GM23338 (cell line): ENCODE measurements at regions not wholly inside any gene's neighbourhood (a gene's known extent, or its start where the extent isn't known, plus 50 kb on each side); places are given as distances from the start of the nearest gene placed in this dataset.

Experiments
- ATAC-seq: fragments of 200-7000 bp; cut with Tn5 transposase; 3 replicates; pipeline ENCODE4 v1.9.1; 2020
- DNase-seq: peaks from one replicate; pipeline ENCODE4 v3.0.0-alpha.2; 2015; ENCODE audit warnings: low spot score
- H2AFZ ChIP-seq: fragments of 200-600 bp; sonication (generic); 2 replicates; pipeline ENCODE4 v1.8.0; 2016; ENCODE audit warnings: antibody characterized with exemption, mild to moderate bottlenecking, moderate library complexity
- H3F3A ChIP-seq: fragments of 200-600 bp; sonication (generic); replicated peaks from 2 replicates; pipeline ENCODE4 v1.8.0; 2017; ENCODE audit warnings: antibody characterized with exemption, mixed run types, low read depth
- H3K27ac ChIP-seq: fragments of 200-600 bp; sonication (generic); 2 replicates; pipeline ENCODE4 v1.6.1; 2016; ENCODE audit warnings: low read depth
- H3K27me3 ChIP-seq: fragments of 200-600 bp; sonication (generic); 2 replicates; pipeline ENCODE4 v1.8.0; 2016; ENCODE audit warnings: mild to moderate bottlenecking, mixed run types, moderate library complexity; ENCODE audit not compliant: insufficient read depth
- H3K36me3 ChIP-seq: fragments of 200-600 bp; sonication (generic); 2 replicates; pipeline ENCODE4 v1.8.0; 2016; ENCODE audit warnings: mild to moderate bottlenecking; ENCODE audit not compliant: insufficient read depth
- H3K4me1 ChIP-seq: fragments of 200-600 bp; sonication (generic); 2 replicates; pipeline ENCODE4 v1.8.0; 2016; ENCODE audit warnings: mild to moderate bottlenecking, moderate library complexity; ENCODE audit not compliant: insufficient read depth
- H3K4me2 ChIP-seq: fragments of 200-600 bp; sonication (generic); 2 replicates; pipeline ENCODE4 v1.7.1; 2017; ENCODE audit warnings: mixed run types
- H3K4me3 ChIP-seq: fragments of 200-600 bp; sonication (generic); 2 replicates; pipeline ENCODE4 v1.6.1; 2016; ENCODE audit warnings: mixed run types
- H3K79me2 ChIP-seq: fragments of 200-600 bp; sonication (generic); replicated peaks from 2 replicates; pipeline ENCODE4 v1.8.0; 2017; ENCODE audit warnings: mild to moderate bottlenecking; ENCODE audit not compliant: insufficient read depth
- H3K9me2 ChIP-seq: fragments of 200-600 bp; sonication (generic); 2 replicates; pipeline ENCODE4 v1.8.0; 2017; ENCODE audit not compliant: insufficient read depth
- H4K20me1 ChIP-seq: fragments of 200-600 bp; sonication (generic); replicated peaks from 2 replicates; pipeline ENCODE4 v1.8.0; 2017; ENCODE audit warnings: mild to moderate bottlenecking; ENCODE audit not compliant: insufficient read depth
- H3K27ac Mint-ChIP-seq: 2 replicates; pipeline ENCODE4 v1.8.0; 2020; ENCODE audit warnings: inconsistent platforms, mild to moderate bottlenecking, moderate library complexity, mixed read lengths
- H3K27me3 Mint-ChIP-seq: 3 replicates; pipeline ENCODE4 v1.8.0; 2022; ENCODE audit warnings: low read depth, mild to moderate bottlenecking, moderate library complexity, mixed read lengths, inconsistent platforms; ENCODE audit not compliant: insufficient read depth, poor library complexity
- H3K36me3 Mint-ChIP-seq: 3 replicates; pipeline ENCODE4 v1.8.0; 2021; ENCODE audit warnings: low read depth, mild to moderate bottlenecking, inconsistent platforms, moderate library complexity, mixed read lengths
- H3K4me1 Mint-ChIP-seq: 3 replicates; pipeline ENCODE4 v1.8.0; 2020; ENCODE audit warnings: mild to moderate bottlenecking, inconsistent platforms, mixed read lengths
- H3K4me3 Mint-ChIP-seq: 3 replicates; pipeline ENCODE4 v1.8.0; 2021; ENCODE audit warnings: moderate library complexity, mild to moderate bottlenecking, inconsistent platforms, mixed read lengths
- H3K9me3 Mint-ChIP-seq: 3 replicates; pipeline ENCODE4 v1.8.0; 2020; ENCODE audit warnings: moderate library complexity, mild to moderate bottlenecking, inconsistent platforms, mixed read lengths
- CREB1 ChIP-seq: fragments of 250-450 bp; sonication (Bioruptor Pico); IDR thresholded peaks from 2 replicates; pipeline ENCODE4 v1.5.0; 2020; ENCODE audit warnings: low read depth, mild to moderate bottlenecking, moderate library complexity
- EZH2 ChIP-seq: fragments of 200-600 bp; sonication (generic); IDR thresholded peaks from one replicate; pipeline ENCODE4 v1.8.0; 2017; ENCODE audit warnings: antibody characterized with exemption, mild to moderate bottlenecking, low read depth; ENCODE audit not compliant: unreplicated experiment
- NANOG ChIP-seq: IDR thresholded peaks from 2 replicates; pipeline ENCODE4 v1.6.1; 2016; ENCODE audit warnings: antibody characterized with exemption, borderline replicate concordance
- STAT1 ChIP-seq: IDR thresholded peaks from one replicate; pipeline ENCODE4 v1.6.1; 2016; ENCODE audit warnings: antibody characterized with exemption; ENCODE audit not compliant: unreplicated experiment
- TF ChIP-seq, protein P1 (sequence below): fragments of 250-450 bp; sonication (Bioruptor Pico); IDR thresholded peaks from 2 replicates; pipeline ENCODE4 v1.5.0; 2020; ENCODE audit warnings: mild to moderate bottlenecking, moderate library complexity
- TF ChIP-seq, protein P2 (sequence below), 2 experiments: fragments of 200-600 bp in 1 of 2; sonication (generic) in 1 of 2; conservative IDR thresholded peaks; 2 replicates each; pipeline versions ENCODE4 v1.5.1 to v1.6.1; 2016 to 2017; ENCODE audit warnings: antibody characterized with exemption in 2 of 2, low read depth in 2 of 2, mild to moderate bottlenecking in 2 of 2, moderate library complexity in 1 of 2

- no peak for TF ChIP-seq NANOG
- TF ChIP-seq, protein P1, sequence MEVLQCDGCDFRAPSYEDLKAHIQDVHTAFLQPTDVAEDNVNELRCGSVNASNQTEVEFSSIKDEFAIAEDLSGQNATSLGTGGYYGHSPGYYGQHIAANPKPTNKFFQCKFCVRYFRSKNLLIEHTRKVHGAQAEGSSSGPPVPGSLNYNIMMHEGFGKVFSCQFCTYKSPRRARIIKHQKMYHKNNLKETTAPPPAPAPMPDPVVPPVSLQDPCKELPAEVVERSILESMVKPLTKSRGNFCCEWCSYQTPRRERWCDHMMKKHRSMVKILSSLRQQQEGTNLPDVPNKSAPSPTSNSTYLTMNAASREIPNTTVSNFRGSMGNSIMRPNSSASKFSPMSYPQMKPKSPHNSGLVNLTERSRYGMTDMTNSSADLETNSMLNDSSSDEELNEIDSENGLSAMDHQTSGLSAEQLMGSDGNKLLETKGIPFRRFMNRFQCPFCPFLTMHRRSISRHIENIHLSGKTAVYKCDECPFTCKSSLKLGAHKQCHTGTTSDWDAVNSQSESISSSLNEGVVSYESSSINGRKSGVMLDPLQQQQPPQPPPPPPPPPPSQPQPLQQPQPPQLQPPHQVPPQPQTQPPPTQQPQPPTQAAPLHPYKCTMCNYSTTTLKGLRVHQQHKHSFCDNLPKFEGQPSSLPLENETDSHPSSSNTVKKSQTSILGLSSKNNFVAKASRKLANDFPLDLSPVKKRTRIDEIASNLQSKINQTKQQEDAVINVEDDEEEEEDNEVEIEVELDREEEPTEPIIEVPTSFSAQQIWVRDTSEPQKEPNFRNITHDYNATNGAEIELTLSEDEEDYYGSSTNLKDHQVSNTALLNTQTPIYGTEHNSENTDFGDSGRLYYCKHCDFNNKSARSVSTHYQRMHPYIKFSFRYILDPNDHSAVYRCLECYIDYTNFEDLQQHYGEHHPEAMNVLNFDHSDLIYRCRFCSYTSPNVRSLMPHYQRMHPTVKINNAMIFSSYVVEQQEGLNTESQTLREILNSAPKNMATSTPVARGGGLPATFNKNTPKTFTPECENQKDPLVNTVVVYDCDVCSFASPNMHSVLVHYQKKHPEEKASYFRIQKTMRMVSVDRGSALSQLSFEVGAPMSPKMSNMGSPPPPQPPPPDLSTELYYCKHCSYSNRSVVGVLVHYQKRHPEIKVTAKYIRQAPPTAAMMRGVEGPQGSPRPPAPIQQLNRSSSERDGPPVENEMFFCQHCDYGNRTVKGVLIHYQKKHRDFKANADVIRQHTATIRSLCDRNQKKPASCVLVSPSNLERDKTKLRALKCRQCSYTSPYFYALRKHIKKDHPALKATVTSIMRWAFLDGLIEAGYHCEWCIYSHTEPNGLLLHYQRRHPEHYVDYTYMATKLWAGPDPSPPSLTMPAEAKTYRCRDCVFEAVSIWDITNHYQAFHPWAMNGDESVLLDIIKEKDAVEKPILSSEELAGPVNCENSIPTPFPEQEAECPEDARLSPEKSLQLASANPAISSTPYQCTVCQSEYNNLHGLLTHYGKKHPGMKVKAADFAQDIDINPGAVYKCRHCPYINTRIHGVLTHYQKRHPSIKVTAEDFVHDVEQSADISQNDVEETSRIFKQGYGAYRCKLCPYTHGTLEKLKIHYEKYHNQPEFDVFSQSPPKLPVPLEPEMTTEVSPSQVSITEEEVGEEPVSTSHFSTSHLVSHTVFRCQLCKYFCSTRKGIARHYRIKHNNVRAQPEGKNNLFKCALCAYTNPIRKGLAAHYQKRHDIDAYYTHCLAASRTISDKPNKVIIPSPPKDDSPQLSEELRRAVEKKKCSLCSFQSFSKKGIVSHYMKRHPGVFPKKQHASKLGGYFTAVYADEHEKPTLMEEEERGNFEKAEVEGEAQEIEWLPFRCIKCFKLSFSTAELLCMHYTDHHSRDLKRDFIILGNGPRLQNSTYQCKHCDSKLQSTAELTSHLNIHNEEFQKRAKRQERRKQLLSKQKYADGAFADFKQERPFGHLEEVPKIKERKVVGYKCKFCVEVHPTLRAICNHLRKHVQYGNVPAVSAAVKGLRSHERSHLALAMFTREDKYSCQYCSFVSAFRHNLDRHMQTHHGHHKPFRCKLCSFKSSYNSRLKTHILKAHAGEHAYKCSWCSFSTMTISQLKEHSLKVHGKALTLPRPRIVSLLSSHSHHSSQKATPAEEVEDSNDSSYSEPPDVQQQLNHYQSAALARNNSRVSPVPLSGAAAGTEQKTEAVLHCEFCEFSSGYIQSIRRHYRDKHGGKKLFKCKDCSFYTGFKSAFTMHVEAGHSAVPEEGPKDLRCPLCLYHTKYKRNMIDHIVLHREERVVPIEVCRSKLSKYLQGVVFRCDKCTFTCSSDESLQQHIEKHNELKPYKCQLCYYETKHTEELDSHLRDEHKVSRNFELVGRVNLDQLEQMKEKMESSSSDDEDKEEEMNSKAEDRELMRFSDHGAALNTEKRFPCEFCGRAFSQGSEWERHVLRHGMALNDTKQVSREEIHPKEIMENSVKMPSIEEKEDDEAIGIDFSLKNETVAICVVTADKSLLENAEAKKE (CRISPR knock-in tag): no peak
- TF ChIP-seq STAT1: no peak
Measured at GRCh38 chr4:65845199-65845773, 175.0 kb upstream of the EPHA5 start (continued).

DNA sequence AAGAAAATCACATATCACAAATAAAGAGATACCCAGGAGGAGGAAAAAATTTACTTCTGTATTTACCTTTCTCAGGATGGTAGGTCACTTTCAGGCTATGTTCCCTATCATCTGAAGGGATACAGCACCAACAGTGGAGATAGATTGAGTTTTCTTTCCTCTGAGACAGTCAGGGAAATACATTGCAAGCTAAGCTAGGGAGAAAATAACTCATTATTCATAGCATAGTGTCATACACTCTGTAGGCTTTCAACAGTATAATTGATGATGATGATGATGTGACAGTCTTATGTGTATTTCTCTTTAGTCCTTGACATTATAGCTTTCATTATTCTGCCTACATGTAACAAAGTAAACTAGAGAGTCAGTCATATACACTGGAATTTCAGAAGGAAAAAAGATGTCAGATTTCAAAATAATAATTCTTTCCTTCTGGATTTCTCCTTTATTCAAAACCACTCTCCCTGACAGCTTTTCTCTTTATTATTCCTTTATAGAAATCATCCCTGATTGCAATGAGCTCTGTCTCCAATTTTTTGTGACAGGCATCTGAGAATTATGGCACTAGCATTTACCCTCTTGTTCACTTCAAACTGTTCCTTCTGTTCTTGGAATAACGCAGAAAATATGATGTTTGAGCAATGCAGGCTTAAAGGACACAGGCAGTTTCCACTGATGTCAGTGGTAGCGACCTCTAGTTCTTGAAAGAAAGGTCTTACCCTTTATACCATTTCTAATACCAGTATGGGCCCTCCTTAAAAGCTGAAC, 169.1 kb upstream of the EPHA5 start:
- DNase-seq: no peak
- no peaks in the 10 kb centered on the region for H3K9me2 ChIP-seq
- H4K20me1 ChIP-seq: no peaks in the 10 kb centered on the region
- no peaks in the 10 kb centered on the region for H3K9me3 Mint-ChIP-seq
- H3F3A ChIP-seq: no peaks in the 10 kb centered on the region
- no peak overlapping the region for H3K27ac ChIP-seq
- no peaks in the 10 kb centered on the region for H3K27me3 Mint-ChIP-seq
- H3K4me1 ChIP-seq: no peaks in the 10 kb centered on the region
- H3K4me1 Mint-ChIP-seq: peaks cover under 1% of the 10 kb centered on the region; the same call in 2 of the 3 replicates
- H2AFZ ChIP-seq: no peak overlapping the region
- H3K79me2 ChIP-seq: no peaks in the 10 kb centered on the region
- no peak overlapping the region for H3K4me2 ChIP-seq
- H3K27me3 ChIP-seq: no peaks in the 10 kb centered on the region
- no peaks in the 10 kb centered on the region for H3K36me3 ChIP-seq
- ATAC-seq: no peak
- H3K4me3 Mint-ChIP-seq: no peak overlapping the region
- no peak overlapping the region for H3K4me3 ChIP-seq
- H3K27ac Mint-ChIP-seq: no peak overlapping the region
- H3K36me3 Mint-ChIP-seq: no peaks in the 10 kb centered on the region
- TF ChIP-seq, protein P1 (CRISPR knock-in tag): no peak
- TF ChIP-seq EZH2: no peak
- no peak for TF ChIP-seq CREB1
- TF ChIP-seq, protein P2, sequence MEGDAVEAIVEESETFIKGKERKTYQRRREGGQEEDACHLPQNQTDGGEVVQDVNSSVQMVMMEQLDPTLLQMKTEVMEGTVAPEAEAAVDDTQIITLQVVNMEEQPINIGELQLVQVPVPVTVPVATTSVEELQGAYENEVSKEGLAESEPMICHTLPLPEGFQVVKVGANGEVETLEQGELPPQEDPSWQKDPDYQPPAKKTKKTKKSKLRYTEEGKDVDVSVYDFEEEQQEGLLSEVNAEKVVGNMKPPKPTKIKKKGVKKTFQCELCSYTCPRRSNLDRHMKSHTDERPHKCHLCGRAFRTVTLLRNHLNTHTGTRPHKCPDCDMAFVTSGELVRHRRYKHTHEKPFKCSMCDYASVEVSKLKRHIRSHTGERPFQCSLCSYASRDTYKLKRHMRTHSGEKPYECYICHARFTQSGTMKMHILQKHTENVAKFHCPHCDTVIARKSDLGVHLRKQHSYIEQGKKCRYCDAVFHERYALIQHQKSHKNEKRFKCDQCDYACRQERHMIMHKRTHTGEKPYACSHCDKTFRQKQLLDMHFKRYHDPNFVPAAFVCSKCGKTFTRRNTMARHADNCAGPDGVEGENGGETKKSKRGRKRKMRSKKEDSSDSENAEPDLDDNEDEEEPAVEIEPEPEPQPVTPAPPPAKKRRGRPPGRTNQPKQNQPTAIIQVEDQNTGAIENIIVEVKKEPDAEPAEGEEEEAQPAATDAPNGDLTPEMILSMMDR (conservative IDR thresholded peaks at IDR 0.05; ENCODE audit: low read depth in 2 of 2): no peak
